Neutrophil (primary cell): ENCODE measurements at regions not wholly inside any gene's neighbourhood (a gene's known extent, or its start where the extent isn't known, plus 50 kb on each side); places are given as distances from the start of the nearest gene placed in this dataset.

ENCODE experiments used
- H3K27ac ChIP-seq: fragments of 200-600 bp; sonication (generic); 2 replicates; pipeline ENCODE4 v1.5.1; 2016; ENCODE audit warnings: mild to moderate bottlenecking, moderate library complexity
- H3K27me3 ChIP-seq: fragments of 200-600 bp; sonication (generic); 2 replicates; pipeline ENCODE4 v1.6.0; 2016; ENCODE audit warnings: mild to moderate bottlenecking
- H3K36me3 ChIP-seq: fragments of 200-600 bp; sonication (generic); 2 replicates; pipeline ENCODE4 v1.5.1; 2017
- H3K4me1 ChIP-seq, 2 experiments: fragments of 200-600 bp in 1 of 2; sonication (generic) in 1 of 2; 1 replicate in 1 of 2; 2 replicates in 1 of 2; pipeline versions ENCODE4 v1.5.1 to v1.6.1; 2013 to 2016; ENCODE audit warnings: low read depth in 1 of 2, low read length in 1 of 2, mild to moderate bottlenecking in 1 of 2, moderate library complexity in 1 of 2; ENCODE audit not compliant: control insufficient read depth in 1 of 2, insufficient read depth in 1 of 2
- H3K4me3 ChIP-seq, 2 experiments: fragments of 200-600 bp in 1 of 2; sonication (generic) in 1 of 2; 1 replicate in 1 of 2; 2 replicates in 1 of 2; pipeline ENCODE4 v1.5.1; 2013 to 2016; ENCODE audit warnings: low read depth in 1 of 2, low read length in 1 of 2, mild to moderate bottlenecking in 1 of 2, moderate library complexity in 1 of 2
- H3K9me3 ChIP-seq: fragments of 200-600 bp; sonication (generic); 2 replicates; pipeline ENCODE4 v1.5.1; 2016
- TF ChIP-seq, protein P1 (sequence below): fragments of 200-600 bp; sonication (generic); IDR thresholded peaks from 2 replicates; pipeline ENCODE4 v1.5.1; 2016; ENCODE audit warnings: antibody characterized with exemption

DNA sequence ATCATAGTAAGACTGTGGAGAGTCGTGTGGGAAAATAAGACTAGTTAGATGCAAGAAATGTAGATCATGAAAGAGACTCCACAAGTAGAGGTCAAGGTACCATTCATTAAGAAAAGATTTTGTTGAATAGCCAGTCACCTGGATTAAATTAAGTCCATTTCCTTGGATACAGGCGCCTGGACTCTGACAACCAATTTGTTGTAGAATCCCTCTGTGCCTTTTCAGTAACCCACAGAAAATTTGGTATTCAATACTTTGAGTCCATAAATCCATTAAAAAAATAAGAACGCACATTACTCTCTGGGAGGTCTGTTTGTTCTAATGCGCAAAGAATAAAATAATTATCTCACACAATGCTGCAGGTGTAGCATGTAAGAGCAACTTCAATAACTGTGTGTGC lies 469.4 kb downstream of the KLF12 start:
- Histone ChIP-seq H3K4me1 (no peaks in the 10 kb centered on the region), H3K27ac (no peak overlapping the region), H3K36me3 (no peaks in the 10 kb centered on the region), H3K9me3 (no peaks in the 10 kb centered on the region), H3K27me3 (no peaks in the 10 kb centered on the region), H3K4me3 (no peak overlapping the region)
- TF ChIP-seq, protein P1, sequence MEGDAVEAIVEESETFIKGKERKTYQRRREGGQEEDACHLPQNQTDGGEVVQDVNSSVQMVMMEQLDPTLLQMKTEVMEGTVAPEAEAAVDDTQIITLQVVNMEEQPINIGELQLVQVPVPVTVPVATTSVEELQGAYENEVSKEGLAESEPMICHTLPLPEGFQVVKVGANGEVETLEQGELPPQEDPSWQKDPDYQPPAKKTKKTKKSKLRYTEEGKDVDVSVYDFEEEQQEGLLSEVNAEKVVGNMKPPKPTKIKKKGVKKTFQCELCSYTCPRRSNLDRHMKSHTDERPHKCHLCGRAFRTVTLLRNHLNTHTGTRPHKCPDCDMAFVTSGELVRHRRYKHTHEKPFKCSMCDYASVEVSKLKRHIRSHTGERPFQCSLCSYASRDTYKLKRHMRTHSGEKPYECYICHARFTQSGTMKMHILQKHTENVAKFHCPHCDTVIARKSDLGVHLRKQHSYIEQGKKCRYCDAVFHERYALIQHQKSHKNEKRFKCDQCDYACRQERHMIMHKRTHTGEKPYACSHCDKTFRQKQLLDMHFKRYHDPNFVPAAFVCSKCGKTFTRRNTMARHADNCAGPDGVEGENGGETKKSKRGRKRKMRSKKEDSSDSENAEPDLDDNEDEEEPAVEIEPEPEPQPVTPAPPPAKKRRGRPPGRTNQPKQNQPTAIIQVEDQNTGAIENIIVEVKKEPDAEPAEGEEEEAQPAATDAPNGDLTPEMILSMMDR: no peak

DNA sequence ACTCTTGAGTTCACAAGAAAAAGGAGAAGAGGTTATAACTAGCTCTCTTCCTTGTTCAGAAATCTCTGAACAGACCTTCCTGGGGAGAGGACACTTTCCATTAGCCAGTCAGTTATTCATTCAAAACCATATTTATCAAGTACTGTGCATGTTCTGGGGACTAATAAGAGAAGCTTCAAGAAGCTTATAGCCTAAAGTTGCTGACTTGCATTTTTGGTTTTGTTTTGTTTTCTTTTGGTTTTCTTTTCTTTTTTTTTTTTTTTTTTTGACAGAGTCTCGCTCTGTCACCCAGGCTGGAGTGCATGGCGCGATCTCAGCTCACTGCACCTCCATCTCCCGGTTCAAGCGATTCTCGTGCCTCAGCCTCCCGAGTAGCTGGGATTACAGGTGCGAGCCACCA lies 471.4 kb downstream of the KLF12 start:
- Histone ChIP-seq H3K4me1 (no peaks in the 10 kb centered on the region), H3K4me3 (no peak overlapping the region), H3K27ac (no peak overlapping the region), H3K27me3 (no peaks in the 10 kb centered on the region), H3K36me3 (no peaks in the 10 kb centered on the region), H3K9me3 (no peaks in the 10 kb centered on the region)
- TF ChIP-seq, protein P1: no peak

DNA sequence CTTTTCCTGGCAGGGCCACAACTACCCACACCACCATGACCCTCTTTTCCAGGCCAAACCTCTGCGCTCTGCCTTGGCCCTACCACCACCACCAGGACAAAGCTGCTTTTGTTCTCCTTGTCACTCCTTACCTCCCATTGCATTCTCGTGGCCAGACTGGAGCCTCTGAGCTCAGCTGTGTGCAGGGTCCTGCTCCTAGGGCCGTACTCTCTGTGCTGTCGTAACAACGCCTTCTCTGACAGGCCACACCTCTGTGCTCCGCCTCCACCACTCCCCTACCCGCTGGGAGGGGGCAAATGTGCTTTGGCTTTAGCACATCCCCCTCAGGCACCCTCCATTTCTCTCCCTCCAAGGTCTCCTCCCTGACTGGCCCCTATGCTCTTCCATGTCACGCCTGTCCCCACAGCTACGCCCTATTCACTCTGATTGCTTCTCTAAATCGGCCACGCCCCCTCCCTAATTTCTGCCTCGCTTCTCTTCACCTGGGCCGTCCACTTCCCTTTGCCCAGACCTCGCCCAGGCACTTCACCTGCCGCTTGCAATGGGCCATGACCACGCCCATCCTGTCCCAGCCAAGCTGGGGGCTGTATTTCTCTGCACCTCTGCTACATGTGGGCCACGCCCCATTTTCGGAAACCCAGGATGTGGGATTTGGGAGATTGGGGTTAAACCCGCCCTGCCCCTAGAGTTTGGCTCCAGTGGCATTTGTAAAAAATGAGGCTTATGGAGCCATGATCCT lies 472.3 kb downstream of the KLF12 start:
- Histone ChIP-seq H3K4me3 (no peak overlapping the region), H3K4me1 (no peaks in the 10 kb centered on the region), H3K9me3 (no peaks in the 10 kb centered on the region), H3K27me3 (no peaks in the 10 kb centered on the region), H3K27ac (no peak overlapping the region), H3K36me3 (no peaks in the 10 kb centered on the region)
- TF ChIP-seq, protein P1: no peak

DNA sequence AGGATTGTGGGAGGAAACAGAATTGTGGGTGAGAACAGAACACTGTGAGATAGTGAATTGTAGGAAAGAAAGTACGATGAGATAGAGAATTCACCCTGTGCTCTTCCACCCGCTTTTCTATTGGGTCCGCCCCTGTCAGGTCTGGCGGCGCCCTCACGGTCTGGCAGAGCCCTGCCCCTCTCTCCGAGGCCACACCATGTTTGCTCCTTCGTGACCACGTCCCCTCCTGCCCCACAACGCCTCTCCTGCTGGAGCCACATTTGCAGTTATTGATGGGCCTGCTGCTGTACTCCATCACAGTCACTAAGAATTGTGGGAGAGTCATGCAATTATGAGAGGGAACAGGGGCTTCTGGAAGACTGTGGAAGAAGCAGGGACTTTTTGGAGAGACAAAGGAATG lies 473.1 kb downstream of the KLF12 start:
- Histone ChIP-seq H3K27ac (no peak overlapping the region), H3K4me1 (no peaks in the 10 kb centered on the region), H3K4me3 (no peak overlapping the region), H3K27me3 (no peaks in the 10 kb centered on the region), H3K36me3 (no peaks in the 10 kb centered on the region), H3K9me3 (no peaks in the 10 kb centered on the region)
- TF ChIP-seq, protein P1: no peak

DNA sequence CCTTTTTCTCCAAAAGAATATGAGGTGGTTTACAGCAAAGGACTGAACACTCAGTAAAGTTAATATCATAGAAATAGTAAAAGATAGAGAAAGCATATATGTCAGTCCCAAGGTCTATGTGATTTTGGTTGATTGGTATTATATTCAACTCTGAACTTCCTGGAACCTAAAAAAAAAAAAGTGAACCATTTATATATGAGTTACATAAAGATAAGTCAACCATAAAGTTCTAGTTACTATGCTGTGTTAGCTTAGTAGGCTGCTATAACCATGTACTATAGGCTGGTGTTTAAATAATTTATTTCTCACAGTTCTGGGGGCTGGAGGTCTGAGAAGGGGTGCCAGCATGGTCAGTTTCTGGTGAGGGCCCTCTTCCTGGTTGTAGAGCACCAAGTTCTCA lies 475.6 kb downstream of the KLF12 start:
- H3K4me3 ChIP-seq: no peak overlapping the region
- no peaks in the 10 kb centered on the region for H3K9me3 ChIP-seq
- TF ChIP-seq, protein P1: no peak
- H3K36me3 ChIP-seq: no peaks in the 10 kb centered on the region
- H3K4me1 ChIP-seq: no peaks in the 10 kb centered on the region
- H3K27me3 ChIP-seq: no peaks in the 10 kb centered on the region
- no peak overlapping the region for H3K27ac ChIP-seq
